Neural cell (in vitro differentiated cells): ENCODE measurements at regions not wholly inside any gene's neighbourhood (a gene's known extent, or its start where the extent isn't known, plus 50 kb on each side); places are given as distances from the start of the nearest gene placed in this dataset.

Experiments
- H2AFZ ChIP-seq: fragments of 200-600, 300-800 bp; sonication (generic), shearing (Covaris generic); 2 replicates; pipeline ENCODE4 v1.6.0; 2014; ENCODE audit warnings: low read depth, mild to moderate bottlenecking, antibody characterized with exemption, low read length, moderate library complexity
- H3F3A ChIP-seq: fragments of 200-600 bp; shearing (Covaris generic); 2 replicates; pipeline ENCODE4 v1.6.1; 2016; ENCODE audit warnings: mild to moderate bottlenecking, moderate library complexity, mixed read lengths, antibody characterized with exemption, low read length; ENCODE audit not compliant: insufficient read depth, poor library complexity, severe bottlenecking
- H3K27ac ChIP-seq: fragments of 200-600, 300-800 bp; sonication (generic), shearing (Covaris generic); 2 replicates; pipeline ENCODE4 v1.5.1; 2014; ENCODE audit warnings: mild to moderate bottlenecking, low read length, moderate library complexity
- H3K27me3 ChIP-seq: fragments of 300-800, 200-600 bp; sonication (generic), shearing (Covaris generic); 2 replicates; pipeline ENCODE4 v1.6.0; 2014; ENCODE audit warnings: mild to moderate bottlenecking, low read depth, low read length, moderate library complexity; ENCODE audit not compliant: insufficient read depth
- H3K36me3 ChIP-seq: fragments of 300-800, 200-600 bp; sonication (generic), shearing (Covaris generic); 2 replicates; pipeline ENCODE4 v1.5.1; 2014; ENCODE audit warnings: mild to moderate bottlenecking, antibody characterized with exemption, low read length, moderate library complexity; ENCODE audit not compliant: insufficient read depth
- H3K4me2 ChIP-seq: fragments of 300-800, 200-600 bp; sonication (generic), shearing (Covaris generic); 2 replicates; pipeline ENCODE4 v1.6.0; 2014; ENCODE audit warnings: mild to moderate bottlenecking, low read length
- H3K4me3 ChIP-seq: fragments of 300-800, 200-600 bp; sonication (generic), shearing (Covaris generic); 2 replicates; pipeline ENCODE4 v1.5.1; 2014; ENCODE audit warnings: mild to moderate bottlenecking, low read length, moderate library complexity
- H3K79me2 ChIP-seq: fragments of 200-600 bp; shearing (Covaris generic); replicated peaks from 2 replicates; pipeline ENCODE4 v1.6.0; 2014; ENCODE audit warnings: mild to moderate bottlenecking, low read length, moderate library complexity; ENCODE audit not compliant: insufficient read depth
- H3K9ac ChIP-seq: fragments of 300-800, 200-600 bp; sonication (generic), shearing (Covaris generic); 2 replicates; pipeline ENCODE4 v1.6.1; 2016; ENCODE audit warnings: mild to moderate bottlenecking, low read length, mixed read lengths
- H3K9me2 ChIP-seq: fragments of 200-600 bp; shearing (Covaris generic); 2 replicates; pipeline ENCODE4 v1.6.1; 2016; ENCODE audit warnings: mild to moderate bottlenecking, low read length, mixed read lengths; ENCODE audit not compliant: insufficient read depth
- H3K9me3 ChIP-seq: fragments of 200-600, 300-800 bp; sonication (generic), shearing (Covaris generic); 2 replicates; pipeline ENCODE4 v1.6.1; 2016; ENCODE audit warnings: mild to moderate bottlenecking, mixed run types, low read length, moderate library complexity, mixed read lengths
- H4K20me1 ChIP-seq: fragments of 200-600 bp; shearing (Covaris generic); 2 replicates; pipeline ENCODE4 v1.6.1; 2016; ENCODE audit warnings: mild to moderate bottlenecking, mixed run types; ENCODE audit not compliant: insufficient read depth
- CTCF ChIP-seq: fragments of 450-650 bp; IDR thresholded peaks from 2 replicates; pipeline ENCODE4 v1.5.1; 2014; ENCODE audit warnings: antibody characterized with exemption, mild to moderate bottlenecking, moderate library complexity; ENCODE audit not compliant: poor library complexity, severe bottlenecking
- EP300 ChIP-seq: fragments of 450-650 bp; conservative IDR thresholded peaks from 2 replicates; pipeline ENCODE4 v1.6.1; 2014; ENCODE audit warnings: antibody characterized with exemption, mild to moderate bottlenecking, moderate library complexity; ENCODE audit not compliant: poor library complexity, severe bottlenecking
- EZH2 ChIP-seq: fragments of 200-600, 300-800 bp; shearing (Covaris generic), sonication (generic); IDR thresholded peaks from 2 replicates; pipeline ENCODE4 v1.6.1; 2014; ENCODE audit warnings: antibody characterized with exemption, low read length, borderline replicate concordance, mild to moderate bottlenecking; ENCODE audit not compliant: insufficient read depth, poor library complexity, severe bottlenecking
- MXI1 ChIP-seq: fragments of 450-650 bp; conservative IDR thresholded peaks from 2 replicates; pipeline ENCODE4 v1.6.1; 2014; ENCODE audit warnings: antibody characterized with exemption, mild to moderate bottlenecking; ENCODE audit not compliant: poor library complexity, severe bottlenecking
- POLR2AphosphoS5 ChIP-seq: IDR thresholded peaks from 2 replicates; pipeline ENCODE4 v1.6.1; 2012
- RAD21 ChIP-seq: fragments of 450-650 bp; conservative IDR thresholded peaks from 2 replicates; pipeline ENCODE4 v1.6.1; 2014; ENCODE audit warnings: antibody characterized with exemption, mild to moderate bottlenecking, moderate library complexity
- REST ChIP-seq: IDR thresholded peaks from 2 replicates; pipeline ENCODE4 v1.6.1; 2012; ENCODE audit warnings: borderline replicate concordance
- SMC3 ChIP-seq: fragments of 450-650 bp; conservative IDR thresholded peaks from 2 replicates; pipeline ENCODE4 v1.6.1; 2014; ENCODE audit warnings: antibody characterized with exemption, mild to moderate bottlenecking, moderate library complexity; ENCODE audit not compliant: poor library complexity
- TAF1 ChIP-seq: IDR thresholded peaks from 2 replicates; pipeline ENCODE4 v1.6.1; 2012; ENCODE audit warnings: low read depth

- Histone ChIP-seq H3K9ac (no peak overlapping the region), H3K27me3 (no peaks in the 10 kb centered on the region), H3K4me2 (no peak overlapping the region), H3F3A (no peaks in the 10 kb centered on the region), H3K4me3 (no peak overlapping the region), H3K27ac (no peak overlapping the region), H3K36me3 (no peaks in the 10 kb centered on the region), H3K9me2 (no peaks in the 10 kb centered on the region), H2AFZ (no peak overlapping the region), H4K20me1 (no peaks in the 10 kb centered on the region), H3K9me3 (no peaks in the 10 kb centered on the region), H3K79me2 (no peaks in the 10 kb centered on the region)
- no peak for TF ChIP-seq SMC3
- TF ChIP-seq CTCF: no peak
- no peak for TF ChIP-seq MXI1
- TF ChIP-seq REST: no peak
- no peak for TF ChIP-seq POLR2AphosphoS5
- TF ChIP-seq EZH2: no peak
- TF ChIP-seq EP300: no peak
- TF ChIP-seq RAD21: no peak
- TF ChIP-seq TAF1: no peak
Observed at GRCh38 chr6:105511639-105512038, 108.8 kb upstream of the PREP start.

- TF ChIP-seq EZH2 (no peak), MXI1 (no peak), POLR2AphosphoS5 (no peak), REST (no peak), EP300 (no peak), RAD21 (no peak), SMC3 (no peak), CTCF (no peak), TAF1 (no peak)
- Histone ChIP-seq H3K4me2 (no peak overlapping the region), H3K9ac (no peak overlapping the region)
Observed at GRCh38 chr6:105510746-105511145, 107.9 kb upstream of the PREP start.

More at GRCh38 chr6:105510746-105511145, 107.9 kb upstream of the PREP start:
- Histone ChIP-seq H3K27ac (no peak overlapping the region), H2AFZ (no peak overlapping the region), H3K36me3 (no peaks in the 10 kb centered on the region), H3K4me3 (no peak overlapping the region), H3K9me3 (no peaks in the 10 kb centered on the region), H3K79me2 (no peaks in the 10 kb centered on the region), H3K27me3 (no peaks in the 10 kb centered on the region), H3K9me2 (no peaks in the 10 kb centered on the region), H3F3A (no peaks in the 10 kb centered on the region), H4K20me1 (no peaks in the 10 kb centered on the region)
